LNCAP (cell line): ENCODE measurements at regions not wholly inside any gene's neighbourhood (a gene's known extent, or its start where the extent isn't known, plus 50 kb on each side); places are given as distances from the start of the nearest gene placed in this dataset.

ENCODE experiments used
- CTCF ChIP-seq: fragments of 450-650 bp; IDR thresholded peaks from 2 replicates; pipeline ENCODE4 v1.5.1; 2017; ENCODE audit warnings: mild to moderate bottlenecking

- no peak for TF ChIP-seq CTCF
Measured at GRCh38 chr16:6374821-6375220, 957.8 kb upstream of the RBFOX1 start.

GRCh38 chr16:6364846-6365245, 967.8 kb upstream of the RBFOX1 start:
- TF ChIP-seq CTCF, result no peak

- TF ChIP-seq CTCF, result no peak
Measured at GRCh38 chr16:6363896-6364607, 968.6 kb upstream of the RBFOX1 start.

GRCh38 chr16:6363396-6363795, 969.2 kb upstream of the RBFOX1 start:
- no peak for TF ChIP-seq CTCF

GRCh38 chr16:6362321-6362720, 970.3 kb upstream of the RBFOX1 start:
- no peak for TF ChIP-seq CTCF

GRCh38 chr16:6360641-6361040, 972.0 kb upstream of the RBFOX1 start:
- no peak for TF ChIP-seq CTCF

- no peak for TF ChIP-seq CTCF
Measured at GRCh38 chr16:6356911-6357310, 975.7 kb upstream of the RBFOX1 start.

- TF ChIP-seq CTCF, result no peak
Measured at GRCh38 chr16:6349725-6350124, 982.9 kb upstream of the RBFOX1 start.
